ENCODE measurements at regions not wholly inside any gene's neighbourhood (a gene's known extent, or its start where the extent isn't known, plus 50 kb on each side); places are given as distances from the start of the nearest gene placed in this dataset.

DNA sequence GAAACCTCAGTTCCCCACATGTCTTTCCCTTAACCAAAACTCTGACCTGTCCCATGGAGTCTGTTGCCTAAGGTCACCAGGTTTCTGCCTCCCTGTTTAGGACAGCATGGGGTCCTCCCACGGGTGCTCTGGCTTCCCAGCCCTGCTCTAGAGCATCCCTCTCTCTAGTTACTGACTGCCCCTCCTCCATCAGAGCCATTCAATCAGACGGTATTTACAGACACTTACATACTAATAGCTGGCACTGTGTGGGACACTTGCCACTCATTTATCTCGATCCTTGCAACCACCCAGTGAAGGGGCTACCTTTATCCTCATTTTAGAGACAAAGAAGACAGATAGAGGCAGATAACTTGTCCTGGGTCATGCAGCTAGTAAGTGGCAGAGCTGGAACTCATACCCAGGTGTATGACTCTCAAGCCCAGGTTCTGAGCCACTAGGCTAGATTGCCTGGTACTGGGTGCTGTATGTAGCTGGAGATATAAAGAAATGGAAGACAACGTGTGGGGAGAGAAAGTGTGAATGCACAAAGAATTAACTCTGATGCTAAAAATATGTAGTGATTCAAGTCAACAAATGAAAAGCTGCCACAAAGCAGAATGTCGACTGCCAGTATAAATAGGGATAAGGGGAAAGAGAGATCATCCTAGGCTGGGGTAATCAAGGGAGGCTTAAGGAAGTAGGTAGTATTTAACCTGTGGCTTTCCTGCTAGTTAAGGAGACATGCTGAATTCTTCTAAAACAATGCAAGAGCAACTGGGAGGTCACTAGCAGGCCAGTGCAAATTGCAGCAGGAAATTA, 52.5 kb upstream of the PDE8B start:
- no peak for DNase-seq (ENCODE audit: low spot score)

DNA sequence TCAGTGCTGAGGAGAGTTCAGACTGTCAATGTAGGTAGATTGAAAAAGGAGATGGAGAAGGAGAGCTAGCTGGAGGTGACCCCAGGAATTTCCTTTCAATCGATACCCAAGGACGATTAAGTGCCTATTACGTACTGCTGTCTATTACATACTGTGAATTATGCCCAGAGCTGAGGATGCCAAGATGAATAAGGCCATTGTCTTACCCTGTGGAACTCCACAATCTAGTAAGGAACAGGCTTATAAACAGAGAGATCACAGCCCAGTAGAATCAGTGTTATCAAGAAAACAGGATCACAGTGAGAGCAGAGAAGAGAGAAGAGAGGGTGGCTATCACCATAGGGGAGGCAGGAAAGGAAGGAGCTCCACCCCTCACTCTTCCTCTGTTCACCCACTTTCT, 54.1 kb upstream of the PDE8B start:
- no peak for DNase-seq (ENCODE audit: low spot score)

DNA sequence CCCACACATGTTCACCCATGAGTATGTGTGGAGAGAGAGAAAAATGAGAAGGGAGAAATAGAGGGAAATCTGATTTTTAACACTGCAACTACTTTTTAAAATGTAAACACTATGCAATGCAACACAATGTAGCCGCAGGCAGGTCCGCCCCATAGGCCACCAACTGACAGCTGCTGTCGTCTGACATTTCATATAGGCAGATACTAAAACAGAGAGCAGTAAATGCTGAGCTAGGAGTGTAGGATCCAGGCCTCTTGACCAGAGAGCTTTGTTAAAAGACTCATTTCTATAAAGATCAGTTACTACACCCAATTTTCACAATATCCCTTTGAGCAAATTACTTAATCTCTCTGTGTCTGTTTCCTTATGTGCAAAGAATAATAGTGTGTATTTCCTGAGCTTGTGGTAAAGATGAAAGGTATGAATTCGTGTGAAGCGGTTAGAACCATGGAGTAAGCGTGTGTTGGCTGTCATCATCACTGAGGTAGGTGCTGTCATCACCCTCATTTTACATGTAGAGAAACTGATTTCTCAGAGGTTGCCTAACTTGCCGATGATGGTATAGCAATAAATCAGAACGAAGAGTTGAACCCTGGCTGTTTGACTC, 55.2 kb upstream of the PDE8B start:
- DNase-seq (ENCODE audit: low spot score): no peak

DNA sequence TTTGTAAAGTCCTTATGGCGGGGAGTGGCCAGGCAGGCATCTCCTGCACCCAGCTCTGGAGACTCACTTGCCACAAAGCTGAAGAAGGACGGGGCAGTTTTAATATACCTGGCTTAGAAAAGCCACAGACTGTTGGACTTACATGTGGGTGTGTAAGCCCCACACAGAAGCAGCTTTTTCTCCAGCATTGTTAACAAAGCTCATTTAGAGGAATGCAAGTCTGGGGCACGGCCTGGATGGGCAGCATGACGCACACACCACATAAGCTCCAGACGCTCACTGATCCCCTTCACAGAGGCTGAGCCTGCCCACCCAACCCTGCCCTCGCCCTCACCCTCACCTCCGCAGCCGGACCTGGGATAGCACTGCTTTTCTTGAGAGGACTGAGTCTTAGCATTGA, 58.0 kb upstream of the PDE8B start:
- no peak for DNase-seq (ENCODE audit: low spot score)

DNA sequence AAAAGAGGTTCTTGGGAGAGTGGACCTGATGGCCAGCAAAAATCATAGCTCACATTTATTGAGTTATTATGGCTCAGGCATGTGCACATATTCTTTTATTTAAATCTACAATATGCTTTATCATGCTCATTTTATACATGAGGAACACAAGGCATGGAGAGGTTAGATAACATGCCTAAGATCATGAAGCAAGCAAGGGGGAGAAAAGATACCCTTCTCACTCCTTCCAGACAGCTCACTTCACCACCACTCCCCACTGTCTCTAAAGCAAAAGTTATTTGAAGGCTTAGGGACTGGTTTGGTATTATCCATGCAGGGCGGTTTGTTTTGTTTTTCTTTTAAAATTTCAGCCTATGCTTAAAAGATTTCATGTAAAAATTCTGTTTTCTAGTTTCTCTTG, 59.0 kb upstream of the PDE8B start:
- DNase-seq (ENCODE audit: low spot score): no peak

DNA sequence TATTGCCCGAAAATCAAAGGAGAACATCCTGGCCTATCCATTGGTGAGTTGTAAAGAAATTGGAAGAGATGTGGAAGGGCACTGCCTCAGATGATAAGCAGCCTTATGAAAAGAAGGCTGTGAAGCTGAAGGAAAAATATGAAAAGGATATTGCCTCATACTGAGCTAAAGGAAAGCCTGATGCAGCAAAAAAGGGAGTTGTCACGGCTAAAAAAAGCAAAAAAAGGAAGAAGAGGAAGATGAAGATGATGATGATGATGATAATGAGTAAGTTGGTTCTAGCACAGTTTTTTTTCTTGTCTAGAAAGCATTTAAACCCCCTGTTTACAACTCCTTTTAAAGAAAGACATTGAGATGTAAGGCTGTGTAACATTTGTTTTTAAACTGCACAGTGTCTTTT, 59.8 kb upstream of the ZBED3 start:
- no peak for DNase-seq (ENCODE audit: low spot score)

DNA sequence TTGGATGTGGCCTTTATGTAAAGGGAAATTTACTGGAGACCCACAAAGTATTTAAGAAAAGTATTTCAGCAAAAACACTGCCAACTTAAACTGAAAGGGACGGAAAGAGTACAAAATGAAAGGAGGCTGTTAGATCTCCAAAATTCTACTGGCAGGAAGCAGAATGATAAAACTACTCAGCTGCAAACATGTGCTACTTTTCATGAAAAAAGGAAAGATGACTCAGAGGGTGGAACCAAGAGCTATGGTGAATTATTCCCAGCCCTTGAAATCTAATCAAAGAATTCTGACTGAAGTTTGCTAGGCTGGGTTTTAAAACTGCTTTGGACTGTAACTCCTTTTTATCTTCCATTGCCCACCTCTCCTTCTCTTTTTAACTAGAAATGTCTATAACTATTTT, 58.6 kb upstream of the ZBED3 start:
- DNase-seq (ENCODE audit: low spot score): peak; percentile 46

DNA sequence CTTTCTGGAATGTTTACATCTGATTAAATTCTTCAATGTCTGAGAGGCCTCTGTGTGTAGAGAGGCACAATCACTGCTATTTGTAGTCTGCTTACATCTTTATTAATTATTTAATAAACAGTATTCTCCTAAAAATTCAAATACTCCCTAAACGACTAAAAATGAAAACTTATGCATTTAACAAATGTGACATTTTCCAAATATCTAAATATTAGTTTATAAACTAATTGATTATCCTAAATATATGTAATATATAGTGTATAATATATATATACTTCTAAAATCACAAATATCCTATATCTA, 57.7 kb upstream of the ZBED3 start:
- DNase-seq (ENCODE audit: low spot score): no peak

DNA sequence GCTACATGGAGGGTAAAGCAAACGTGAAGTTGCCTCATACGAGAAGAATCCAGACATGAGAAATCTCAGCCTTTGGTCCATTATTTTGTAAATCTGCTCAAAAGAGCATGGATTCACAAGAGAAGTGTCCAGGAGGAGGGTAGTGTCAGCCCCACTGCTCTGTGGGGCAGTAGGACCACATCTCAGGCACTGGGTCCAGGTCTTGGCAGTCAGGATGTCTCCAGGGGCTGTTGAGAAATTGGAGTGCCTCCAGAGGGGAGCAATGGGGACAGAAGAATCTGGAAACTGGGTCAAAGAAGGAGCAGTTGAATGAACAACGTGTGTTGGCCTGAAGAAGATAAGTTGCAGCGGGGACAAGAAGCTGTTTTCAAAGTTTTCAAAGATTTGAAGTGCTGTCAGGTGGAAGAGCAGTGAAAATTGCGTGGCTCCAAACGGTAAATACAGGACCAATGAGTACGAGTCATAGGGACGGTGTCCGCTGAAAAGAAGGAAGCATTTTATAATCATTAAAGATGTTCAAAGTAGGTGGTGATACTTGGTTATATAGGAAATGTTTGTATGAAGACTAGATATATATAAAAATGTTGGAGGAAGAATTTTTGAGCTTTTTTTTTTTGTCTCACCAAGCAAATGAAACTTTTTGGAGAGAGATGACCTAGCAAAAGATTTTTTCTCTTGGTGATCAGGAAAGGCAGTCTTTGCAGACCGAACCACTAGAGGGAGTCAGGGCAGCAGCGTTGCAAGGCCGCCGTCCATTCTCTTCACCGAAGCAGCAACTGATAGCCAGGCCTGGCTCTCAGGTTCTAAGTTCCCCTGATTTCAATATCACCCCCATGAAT, 57.1 kb upstream of the ZBED3 start:
- peak; percentile 80 for DNase-seq (ENCODE audit: low spot score)

DNA sequence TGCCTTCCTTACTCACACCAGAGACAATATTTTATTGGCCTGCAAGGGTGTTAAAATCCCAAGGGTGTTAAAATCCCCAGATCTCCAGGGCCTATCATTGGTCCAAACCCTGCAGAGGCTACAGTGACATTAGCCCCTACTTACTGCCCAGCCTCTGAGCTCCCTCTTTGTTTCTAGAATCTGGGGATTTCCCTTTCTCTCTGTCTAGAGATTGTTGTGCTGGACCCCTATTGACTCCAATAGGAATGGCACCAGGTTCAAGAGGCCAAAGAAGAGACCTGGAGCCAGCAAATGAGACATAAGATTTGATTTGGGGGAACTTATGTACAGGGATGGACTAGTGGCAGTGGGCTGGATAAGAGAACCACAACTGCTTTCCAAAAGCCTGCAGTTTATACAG, 53.3 kb upstream of the ZBED3 start:
- DNase-seq (ENCODE audit: low spot score): no peak

DNA sequence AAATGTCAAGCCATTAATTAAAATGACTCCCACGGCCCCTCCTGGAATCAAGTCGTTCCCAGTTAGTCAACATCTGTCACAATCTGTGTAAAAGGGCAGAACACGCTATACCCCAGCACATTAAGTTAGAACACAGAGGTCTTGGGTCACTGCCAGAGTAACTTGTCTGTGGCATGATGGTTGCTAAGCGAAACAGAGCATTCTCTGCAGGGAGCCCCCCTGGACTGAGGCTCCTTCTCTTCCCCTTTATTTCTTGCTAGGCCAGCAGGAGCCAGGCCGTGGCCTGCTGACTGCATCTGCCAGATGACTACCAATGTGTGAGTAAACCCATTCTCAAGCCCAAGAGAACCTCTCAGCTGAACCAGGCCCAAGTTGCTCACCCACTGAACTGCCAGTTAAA, 51.9 kb upstream of the ZBED3 start:
- DNase-seq (ENCODE audit: low spot score): no peak

Measured in putamen (tissue), 1 donor.